AG10803 (cell line): ENCODE measurements at regions not wholly inside any gene's neighbourhood (a gene's known extent, or its start where the extent isn't known, plus 50 kb on each side); places are given as distances from the start of the nearest gene placed in this dataset.

Experiments
- DNase-seq: peaks from one replicate; pipeline ENCODE4 v3.0.0; 2010; ENCODE audit warnings: low read depth
- H3K4me3 ChIP-seq: 2 replicates; pipeline ENCODE4 v1.5.1; 2011; ENCODE audit warnings: mild to moderate bottlenecking, low read length, control low read depth
- CTCF ChIP-seq: conservative IDR thresholded peaks from 2 replicates; pipeline ENCODE4 v1.5.1; 2011; ENCODE audit warnings: mild to moderate bottlenecking, low read length, control low read depth, inconsistent platforms

GRCh38 chr14:101412739-101413138, 148.6 kb upstream of the DIO3 start:
- TF ChIP-seq CTCF: no peak
- H3K4me3 ChIP-seq: no peak overlapping the region
- no peak for DNase-seq

- no peak overlapping the region for H3K4me3 ChIP-seq
- TF ChIP-seq CTCF: no peak
- no peak for DNase-seq
Measured at GRCh38 chr14:101417434-101417833, 143.9 kb upstream of the DIO3 start.

DNA sequence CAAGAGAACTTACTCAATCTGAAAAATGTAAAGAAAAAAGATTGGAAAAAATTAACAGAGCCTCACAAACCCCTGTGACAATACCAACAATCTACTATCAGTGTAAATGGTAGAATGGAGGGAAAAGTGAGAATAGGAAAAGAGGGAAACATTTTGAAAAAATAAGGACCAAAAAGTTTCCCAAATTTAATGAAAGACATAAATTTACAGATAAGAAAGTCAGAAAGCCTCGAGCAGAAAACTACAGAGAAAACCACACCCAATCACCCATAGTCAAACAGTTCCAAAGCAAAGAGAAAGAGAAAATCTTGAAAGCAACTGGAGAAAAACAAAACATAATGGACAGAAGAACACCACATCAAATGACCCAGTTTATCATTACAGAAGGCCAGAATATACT, 142.7 kb upstream of the DIO3 start:
- no peak for TF ChIP-seq CTCF
- H3K4me3 ChIP-seq: no peak overlapping the region
- DNase-seq: no peak

DNA sequence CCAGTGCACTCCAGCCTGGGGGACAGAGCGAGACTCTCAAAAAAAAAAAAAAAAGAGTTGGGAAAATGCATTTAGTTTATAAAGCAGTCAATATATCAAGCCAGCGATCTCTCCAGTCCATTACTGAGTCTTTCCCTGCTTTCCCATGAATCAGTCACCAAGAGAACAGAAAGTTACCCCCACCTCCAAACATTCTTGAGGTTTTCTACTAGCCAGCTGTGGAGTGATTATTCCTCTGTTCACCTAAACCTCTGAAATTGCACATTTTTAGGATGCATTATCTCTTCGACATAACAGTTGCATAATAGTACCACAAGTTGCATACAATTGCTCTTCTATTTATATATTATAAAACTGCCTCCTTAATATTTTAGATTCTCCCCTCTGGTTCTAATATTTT, 134.8 kb upstream of the DIO3 start:
- H3K4me3 ChIP-seq: no peak overlapping the region
- no peak for DNase-seq
- no peak for TF ChIP-seq CTCF

- no peak for DNase-seq
- no peak overlapping the region for H3K4me3 ChIP-seq
- no peak for TF ChIP-seq CTCF
Measured at GRCh38 chr14:101428409-101428808, 132.9 kb upstream of the DIO3 start.

DNA sequence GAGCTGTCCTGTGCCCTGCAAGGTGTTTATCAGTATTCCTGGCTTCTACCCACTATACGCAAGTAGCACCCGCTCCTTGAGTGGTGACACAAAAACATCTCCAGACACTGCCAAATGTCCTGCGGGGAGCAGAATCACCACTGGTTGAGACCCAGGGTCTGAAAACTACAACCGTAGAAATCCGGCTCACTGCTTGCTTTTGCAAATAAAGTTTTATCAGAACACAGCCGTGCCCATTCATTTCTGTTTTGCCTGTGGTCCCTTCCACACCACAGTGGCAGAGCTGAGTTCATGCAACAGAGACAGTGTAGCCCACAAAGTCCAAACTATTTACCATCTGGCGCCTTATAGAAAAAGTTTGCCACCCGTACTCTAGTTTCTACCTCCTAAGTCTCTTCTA, 125.7 kb upstream of the DIO3 start:
- no peak for DNase-seq
- no peak overlapping the region for H3K4me3 ChIP-seq
- no peak for TF ChIP-seq CTCF

GRCh38 chr14:101439023-101439422, 122.3 kb upstream of the DIO3 start:
- DNase-seq: no peak
- H3K4me3 ChIP-seq: no peak overlapping the region
- no peak for TF ChIP-seq CTCF
